ENCODE measurements at regions not wholly inside any gene's neighbourhood (a gene's known extent, or its start where the extent isn't known, plus 50 kb on each side); places are given as distances from the start of the nearest gene placed in this dataset.

DNA sequence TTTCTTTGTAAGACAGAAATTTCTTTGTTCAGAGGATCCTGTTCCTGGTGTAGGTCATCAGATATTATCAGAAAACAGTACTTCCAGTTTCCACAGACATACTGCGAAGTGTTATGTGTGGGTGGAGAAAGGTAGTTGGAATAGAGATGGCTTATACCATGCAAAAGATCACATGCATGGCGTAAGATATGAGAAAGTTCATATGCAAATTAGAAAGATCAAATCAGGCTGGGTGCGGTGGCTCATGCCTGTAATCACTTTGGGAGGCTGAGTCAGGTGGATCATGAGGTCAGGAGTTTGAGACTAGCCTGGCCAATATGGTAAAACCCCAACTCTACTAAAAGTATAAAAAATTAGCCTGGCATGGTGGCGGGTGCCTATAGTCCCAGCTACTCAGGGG is 65.2 kb upstream of the GLIS3 start:
- H3K4me3 ChIP-seq (replicated peaks in 1 of 4; ENCODE audit: control extremely low read depth in 1 of 4, insufficient read depth in 1 of 4, low read depth in 3 of 4, low read length in 4 of 4): no peak overlapping the region
- H3K79me2 ChIP-seq (ENCODE audit: control insufficient read depth, insufficient read depth, low read length): no peaks in the 10 kb centered on the region
- no peak overlapping the region for H3K4me2 ChIP-seq (ENCODE audit: extremely low read depth, insufficient read depth, low read length)
- no peaks in the 10 kb centered on the region for H3K9me3 ChIP-seq (ENCODE audit: control insufficient read depth, insufficient read depth, low read depth, low read length)
- no peak overlapping the region for H3K9ac ChIP-seq (ENCODE audit: insufficient read depth, low read length)
- TF ChIP-seq, protein P1, sequence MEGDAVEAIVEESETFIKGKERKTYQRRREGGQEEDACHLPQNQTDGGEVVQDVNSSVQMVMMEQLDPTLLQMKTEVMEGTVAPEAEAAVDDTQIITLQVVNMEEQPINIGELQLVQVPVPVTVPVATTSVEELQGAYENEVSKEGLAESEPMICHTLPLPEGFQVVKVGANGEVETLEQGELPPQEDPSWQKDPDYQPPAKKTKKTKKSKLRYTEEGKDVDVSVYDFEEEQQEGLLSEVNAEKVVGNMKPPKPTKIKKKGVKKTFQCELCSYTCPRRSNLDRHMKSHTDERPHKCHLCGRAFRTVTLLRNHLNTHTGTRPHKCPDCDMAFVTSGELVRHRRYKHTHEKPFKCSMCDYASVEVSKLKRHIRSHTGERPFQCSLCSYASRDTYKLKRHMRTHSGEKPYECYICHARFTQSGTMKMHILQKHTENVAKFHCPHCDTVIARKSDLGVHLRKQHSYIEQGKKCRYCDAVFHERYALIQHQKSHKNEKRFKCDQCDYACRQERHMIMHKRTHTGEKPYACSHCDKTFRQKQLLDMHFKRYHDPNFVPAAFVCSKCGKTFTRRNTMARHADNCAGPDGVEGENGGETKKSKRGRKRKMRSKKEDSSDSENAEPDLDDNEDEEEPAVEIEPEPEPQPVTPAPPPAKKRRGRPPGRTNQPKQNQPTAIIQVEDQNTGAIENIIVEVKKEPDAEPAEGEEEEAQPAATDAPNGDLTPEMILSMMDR (conservative IDR thresholded peaks at IDR 0.05 in 1 of 2, IDR thresholded peaks at IDR 0.05 in 1 of 2; ENCODE audit: low read depth in 1 of 2, low read length in 2 of 2): no peak
- TF ChIP-seq EZH2 (IDR thresholded peaks at IDR 0.05; ENCODE audit: low read length, missing control alignments): no peak
- H3K4me1 ChIP-seq (ENCODE audit: control insufficient read depth, extremely low read depth, insufficient read depth, low read length): no peaks in the 10 kb centered on the region
- DNase-seq (ENCODE audit: low read depth in 2 of 2): no peak
- no peaks in the 10 kb centered on the region for H3K27me3 ChIP-seq (ENCODE audit: control insufficient read depth, insufficient read depth, low read length)
- H3K27ac ChIP-seq (ENCODE audit: insufficient read depth, low read length): no peak overlapping the region
- H4K20me1 ChIP-seq (ENCODE audit: control insufficient read depth, extremely low read depth, insufficient read depth, low read length): no peaks in the 10 kb centered on the region
- H3K36me3 ChIP-seq (ENCODE audit: control insufficient read depth, insufficient read depth, low read length): no peaks in the 10 kb centered on the region
- H2AFZ ChIP-seq (ENCODE audit: low read length): no peak overlapping the region

DNA sequence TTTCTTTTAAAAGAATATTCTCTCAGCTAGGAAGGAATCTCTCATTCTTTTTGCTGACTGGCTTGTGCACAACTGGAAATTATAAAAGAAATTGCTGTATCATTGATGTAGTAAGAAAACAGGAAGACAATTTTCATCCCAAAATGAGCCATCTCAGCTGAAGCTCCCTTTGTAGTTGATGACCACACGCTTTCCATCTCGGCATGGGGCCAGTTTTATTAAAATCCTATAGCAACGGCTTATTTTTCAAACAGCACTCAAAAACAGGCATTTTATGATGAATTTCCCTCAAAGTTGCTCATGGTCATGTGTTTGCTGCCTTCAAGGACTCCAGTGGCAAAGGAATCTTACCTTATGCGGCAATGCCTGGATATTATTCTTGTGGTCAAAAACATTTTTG is 62.4 kb upstream of the GLIS3 start:
- Histone ChIP-seq H3K9ac (ENCODE audit: insufficient read depth, low read length) (no peak overlapping the region), H2AFZ (ENCODE audit: low read length) (no peak overlapping the region), H3K79me2 (ENCODE audit: control insufficient read depth, insufficient read depth, low read length) (no peaks in the 10 kb centered on the region), H3K4me2 (ENCODE audit: extremely low read depth, insufficient read depth, low read length) (no peak overlapping the region), H3K27me3 (ENCODE audit: control insufficient read depth, insufficient read depth, low read length) (no peaks in the 10 kb centered on the region), H3K27ac (ENCODE audit: insufficient read depth, low read length) (no peak overlapping the region), H3K9me3 (ENCODE audit: control insufficient read depth, insufficient read depth, low read depth, low read length) (no peaks in the 10 kb centered on the region), H3K4me1 (ENCODE audit: control insufficient read depth, extremely low read depth, insufficient read depth, low read length) (no peaks in the 10 kb centered on the region), H3K36me3 (ENCODE audit: control insufficient read depth, insufficient read depth, low read length) (no peaks in the 10 kb centered on the region), H4K20me1 (ENCODE audit: control insufficient read depth, extremely low read depth, insufficient read depth, low read length) (no peaks in the 10 kb centered on the region), H3K4me3 (replicated peaks in 1 of 4; ENCODE audit: control extremely low read depth in 1 of 4, insufficient read depth in 1 of 4, low read depth in 3 of 4, low read length in 4 of 4) (no peak overlapping the region)
- DNase-seq (ENCODE audit: low read depth in 2 of 2): no peak
- TF ChIP-seq, protein P1 (conservative IDR thresholded peaks at IDR 0.05 in 1 of 2, IDR thresholded peaks at IDR 0.05 in 1 of 2; ENCODE audit: low read depth in 1 of 2, low read length in 2 of 2): no peak

DNA sequence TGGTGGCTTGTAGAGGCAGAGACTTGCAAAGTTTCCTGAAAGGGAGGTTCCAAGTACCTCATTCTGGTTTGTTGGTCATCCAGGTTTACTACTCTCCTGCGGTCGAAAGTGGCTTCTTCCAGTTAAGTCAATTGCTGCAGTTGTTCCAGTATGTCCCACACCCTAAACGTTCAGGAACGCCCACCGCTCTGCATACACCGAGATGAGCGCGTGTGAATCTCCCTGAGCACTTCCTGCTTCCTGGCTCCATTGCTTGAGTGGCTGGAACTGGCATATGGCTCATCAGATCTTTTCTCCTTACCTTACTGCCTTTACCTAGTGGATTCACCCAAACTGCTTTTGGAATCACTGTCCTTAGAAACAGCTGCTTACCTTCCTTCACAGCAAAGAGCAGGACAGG is 59.1 kb upstream of the GLIS3 start:
- no peak overlapping the region for H3K9ac ChIP-seq (ENCODE audit: insufficient read depth, low read length)
- H3K79me2 ChIP-seq (ENCODE audit: control insufficient read depth, insufficient read depth, low read length): no peaks in the 10 kb centered on the region
- TF ChIP-seq, protein P1 (conservative IDR thresholded peaks at IDR 0.05 in 1 of 2, IDR thresholded peaks at IDR 0.05 in 1 of 2; ENCODE audit: low read depth in 1 of 2, low read length in 2 of 2): no peak
- TF ChIP-seq EZH2 (IDR thresholded peaks at IDR 0.05; ENCODE audit: low read length, missing control alignments): no peak
- no peak overlapping the region for H3K4me3 ChIP-seq (replicated peaks in 1 of 4; ENCODE audit: control extremely low read depth in 1 of 4, insufficient read depth in 1 of 4, low read depth in 3 of 4, low read length in 4 of 4)
- H3K36me3 ChIP-seq (ENCODE audit: control insufficient read depth, insufficient read depth, low read length): no peaks in the 10 kb centered on the region
- H3K4me1 ChIP-seq (ENCODE audit: control insufficient read depth, extremely low read depth, insufficient read depth, low read length): no peaks in the 10 kb centered on the region
- no peak overlapping the region for H3K4me2 ChIP-seq (ENCODE audit: extremely low read depth, insufficient read depth, low read length)
- H4K20me1 ChIP-seq (ENCODE audit: control insufficient read depth, extremely low read depth, insufficient read depth, low read length): no peaks in the 10 kb centered on the region
- H3K9me3 ChIP-seq (ENCODE audit: control insufficient read depth, insufficient read depth, low read depth, low read length): no peaks in the 10 kb centered on the region
- no peaks in the 10 kb centered on the region for H3K27me3 ChIP-seq (ENCODE audit: control insufficient read depth, insufficient read depth, low read length)
- no peak overlapping the region for H2AFZ ChIP-seq (ENCODE audit: low read length)
- H3K27ac ChIP-seq (ENCODE audit: insufficient read depth, low read length): no peak overlapping the region
- DNase-seq (ENCODE audit: low read depth in 2 of 2): no peak
